Activated T-cell treated with anti-CD3 and anti-CD28 coated beads for 24 hours (primary cell): ENCODE measurements at regions not wholly inside any gene's neighbourhood (a gene's known extent, or its start where the extent isn't known, plus 50 kb on each side); places are given as distances from the start of the nearest gene placed in this dataset.

Experiments used
- DNase-seq: peaks from one replicate; pipeline ENCODE4 v3.0.0-alpha.2; 2020; ENCODE audit warnings: low read depth

DNA sequence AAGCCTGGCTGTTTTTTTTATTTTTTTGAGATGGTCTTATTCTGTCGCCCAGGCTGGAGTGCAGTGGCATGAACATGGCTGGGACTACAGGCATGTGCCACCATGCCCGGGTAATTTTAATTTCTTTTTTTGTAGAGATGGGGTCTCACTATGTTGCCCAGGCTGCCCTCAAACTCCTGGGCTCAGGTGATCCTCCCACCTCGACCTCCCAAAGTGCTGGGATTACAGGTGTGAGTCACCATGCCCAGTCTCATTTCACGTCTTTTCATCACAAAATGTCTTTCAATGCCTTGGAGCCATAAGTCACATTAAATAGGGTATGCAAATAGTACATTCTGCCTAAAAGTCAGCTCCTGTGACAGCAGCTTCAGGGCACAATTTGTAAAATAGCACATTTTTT lies 52.8 kb downstream of the SOX2 start:
- DNase-seq: no peak

DNA sequence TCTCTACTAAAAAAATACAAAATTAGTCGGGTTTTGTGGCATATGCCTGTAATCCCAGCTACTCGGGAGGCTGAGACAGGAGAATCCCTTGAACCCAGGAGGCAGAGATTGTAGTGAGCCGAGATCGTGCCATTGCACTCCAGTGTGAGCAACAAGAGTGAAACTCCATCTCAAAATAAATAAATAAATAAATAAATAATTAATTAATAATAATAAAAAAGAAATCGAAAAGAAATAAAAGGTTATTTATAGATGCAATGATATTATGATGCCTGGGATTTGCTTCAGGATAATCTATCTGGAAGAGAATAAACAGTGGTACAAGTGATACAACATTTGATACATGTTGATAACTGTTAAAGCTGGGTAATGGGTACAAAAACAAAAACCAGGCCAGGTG lies 58.6 kb downstream of the SOX2 start:
- DNase-seq: no peak

DNA sequence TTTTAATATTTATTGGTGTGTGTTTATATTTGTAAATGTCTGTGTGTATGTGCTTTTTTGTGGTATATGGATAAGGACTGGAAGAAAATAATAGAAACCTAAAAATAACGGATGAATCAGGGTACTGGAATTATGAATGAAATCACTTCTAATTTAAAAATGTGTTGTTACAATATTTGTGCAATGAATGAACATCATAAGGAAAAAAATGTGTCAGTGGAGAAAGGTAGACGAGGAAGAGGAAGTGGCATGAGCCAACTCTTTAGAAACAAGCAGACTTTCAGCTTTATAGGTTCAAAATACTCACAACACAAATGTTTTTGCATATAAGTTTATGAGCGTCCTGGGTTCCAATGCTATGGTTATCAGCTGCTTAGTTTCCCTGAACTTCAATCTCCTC lies 59.4 kb downstream of the SOX2 start:
- no peak for DNase-seq

DNA sequence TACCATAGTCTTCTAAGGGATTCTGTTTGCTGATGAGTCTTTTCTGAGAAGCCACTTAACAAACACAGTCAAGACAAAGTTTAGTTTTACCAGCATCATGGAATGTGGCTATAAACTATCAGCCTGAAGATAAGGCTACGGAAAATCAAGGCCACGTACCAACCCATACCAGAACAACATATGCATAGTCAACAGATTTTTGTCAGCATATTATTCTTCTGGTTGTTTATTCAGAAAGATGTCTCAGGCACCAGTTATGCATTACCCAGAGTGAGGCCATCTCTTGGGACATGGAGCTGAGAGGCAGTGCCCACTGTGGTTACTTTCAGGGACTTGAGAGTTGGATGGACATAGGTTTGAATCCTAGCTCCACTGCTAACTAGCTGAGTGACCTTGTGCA lies 60.4 kb downstream of the SOX2 start:
- no peak for DNase-seq

DNA sequence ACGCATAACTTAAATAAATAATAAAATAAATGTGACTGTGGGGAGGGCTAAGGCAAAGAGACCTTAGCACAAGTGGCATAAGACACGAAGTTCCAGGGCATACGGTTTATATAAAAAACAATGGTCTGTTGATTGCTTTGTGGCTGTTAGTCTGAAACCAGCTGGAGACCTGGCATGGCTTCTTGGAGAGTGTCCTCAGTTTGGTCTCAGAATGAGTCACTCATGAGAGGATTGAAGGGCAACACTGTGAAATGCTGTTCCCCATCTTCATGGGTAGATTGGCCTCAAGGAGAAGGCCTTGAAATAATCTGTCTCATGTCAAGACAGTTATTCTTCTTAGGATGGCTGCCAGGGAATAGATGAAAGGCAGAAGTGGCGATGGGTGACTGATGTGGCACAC lies 62.2 kb downstream of the SOX2 start:
- no peak for DNase-seq

DNA sequence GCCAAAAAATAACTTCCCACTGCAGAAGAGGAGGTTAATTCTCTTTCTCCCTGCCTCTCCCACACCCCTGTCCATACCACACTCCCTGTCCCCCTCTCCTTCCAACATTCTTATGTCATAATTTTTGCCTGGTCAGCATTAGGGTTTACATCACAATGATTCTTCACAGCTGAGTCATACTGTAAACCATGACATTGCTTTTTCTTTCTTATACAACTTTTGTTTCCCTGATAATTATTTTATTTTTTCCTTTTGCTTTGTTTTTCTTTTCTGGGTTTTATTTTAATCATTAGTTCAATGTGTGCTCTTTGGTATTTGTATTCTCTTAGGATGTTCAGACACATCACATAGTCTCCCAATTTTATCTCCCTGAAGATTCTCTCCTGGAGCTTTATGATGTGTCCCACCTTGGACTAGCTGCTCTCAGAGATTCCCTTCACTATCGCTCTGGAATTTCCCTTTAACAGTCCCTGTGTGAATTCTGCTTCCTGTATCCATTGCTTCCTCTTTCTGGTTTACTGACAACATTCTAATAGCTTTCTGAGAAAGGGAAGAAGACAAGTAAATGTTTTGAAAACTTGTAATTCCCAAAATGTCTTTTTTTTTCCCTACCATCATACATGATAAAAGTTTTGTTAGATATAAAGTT lies 70.7 kb downstream of the SOX2 start:
- DNase-seq: no peak

DNA sequence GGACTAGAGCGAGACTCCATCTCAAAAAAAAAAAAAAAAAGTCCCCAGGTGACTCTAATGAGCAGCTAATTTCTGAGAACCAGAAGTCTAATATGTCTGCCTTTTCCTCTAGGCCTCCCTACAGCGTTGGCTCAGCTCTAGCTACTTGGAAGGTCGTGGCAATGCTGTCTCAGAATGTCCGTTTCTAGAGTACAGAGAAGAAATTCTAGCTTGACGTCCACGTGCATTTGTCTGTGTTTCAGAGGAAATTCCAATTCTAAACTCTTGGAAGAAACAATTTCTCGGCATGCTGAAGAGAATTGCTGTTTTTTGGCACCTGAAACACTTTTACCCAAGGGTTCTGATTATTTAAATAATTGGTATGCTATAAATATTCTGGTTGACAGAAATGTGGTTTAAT lies 78.8 kb downstream of the SOX2 start:
- no peak for DNase-seq

DNA sequence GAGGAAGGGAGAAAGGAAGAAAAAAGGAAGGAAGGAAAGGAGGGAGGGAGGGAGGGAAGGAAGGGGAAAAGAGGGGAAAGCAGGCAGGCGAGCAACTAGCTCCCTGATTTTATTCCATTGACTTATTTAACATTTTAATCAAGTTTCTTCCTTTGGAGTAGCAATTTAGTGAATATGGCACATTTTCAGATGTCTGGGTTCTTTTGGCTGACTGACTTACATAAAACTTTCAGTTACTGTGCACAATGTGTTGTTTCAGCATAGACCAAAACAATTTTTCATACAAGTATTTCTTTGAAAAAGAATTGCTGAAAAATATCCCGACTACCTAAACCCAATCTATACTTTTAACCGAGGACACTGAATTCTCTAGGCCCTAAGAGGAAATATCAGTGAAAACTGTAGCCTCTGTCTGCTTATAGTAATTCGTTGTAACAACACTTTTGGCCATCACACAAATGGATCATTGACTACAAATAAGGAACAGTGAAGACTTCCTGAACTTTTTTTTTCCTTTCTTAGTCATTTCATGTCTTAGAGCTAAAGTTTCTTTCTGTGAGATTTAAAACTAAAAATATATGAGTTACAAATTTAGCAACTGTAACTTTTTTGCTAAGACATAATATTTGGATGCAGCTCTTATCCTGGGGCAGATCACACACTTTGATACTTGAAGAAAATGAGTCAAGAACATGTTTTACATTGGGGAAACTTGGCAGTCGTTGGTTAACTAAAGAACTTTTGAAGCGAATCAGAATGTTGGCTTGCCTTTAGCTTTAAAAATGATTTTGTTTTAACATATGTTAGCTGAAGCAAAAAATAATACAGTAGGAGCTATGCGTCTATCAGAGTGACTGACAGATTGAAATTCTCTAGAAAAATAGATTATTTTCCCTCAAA lies 79.6 kb downstream of the SOX2 start:
- no peak for DNase-seq

DNA sequence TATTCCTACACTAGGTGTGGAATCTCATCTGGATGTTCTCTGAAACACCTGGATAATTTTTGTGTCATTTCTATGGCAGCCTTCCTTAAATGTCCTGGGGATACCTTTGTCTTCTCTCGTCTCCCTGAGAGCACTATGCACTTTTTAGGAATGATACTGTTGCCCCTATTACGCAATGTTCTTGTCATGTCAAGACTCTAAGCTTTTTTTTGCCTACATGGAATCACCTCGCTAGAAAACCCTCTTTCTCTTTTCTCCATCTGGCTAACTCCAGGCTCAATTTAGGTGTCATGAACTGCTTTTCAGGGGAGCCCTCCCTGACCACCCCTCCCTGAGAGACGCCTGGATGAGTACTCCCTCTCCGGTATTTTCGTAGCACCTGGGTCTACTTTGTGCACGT lies 81.3 kb downstream of the SOX2 start:
- no peak for DNase-seq

DNA sequence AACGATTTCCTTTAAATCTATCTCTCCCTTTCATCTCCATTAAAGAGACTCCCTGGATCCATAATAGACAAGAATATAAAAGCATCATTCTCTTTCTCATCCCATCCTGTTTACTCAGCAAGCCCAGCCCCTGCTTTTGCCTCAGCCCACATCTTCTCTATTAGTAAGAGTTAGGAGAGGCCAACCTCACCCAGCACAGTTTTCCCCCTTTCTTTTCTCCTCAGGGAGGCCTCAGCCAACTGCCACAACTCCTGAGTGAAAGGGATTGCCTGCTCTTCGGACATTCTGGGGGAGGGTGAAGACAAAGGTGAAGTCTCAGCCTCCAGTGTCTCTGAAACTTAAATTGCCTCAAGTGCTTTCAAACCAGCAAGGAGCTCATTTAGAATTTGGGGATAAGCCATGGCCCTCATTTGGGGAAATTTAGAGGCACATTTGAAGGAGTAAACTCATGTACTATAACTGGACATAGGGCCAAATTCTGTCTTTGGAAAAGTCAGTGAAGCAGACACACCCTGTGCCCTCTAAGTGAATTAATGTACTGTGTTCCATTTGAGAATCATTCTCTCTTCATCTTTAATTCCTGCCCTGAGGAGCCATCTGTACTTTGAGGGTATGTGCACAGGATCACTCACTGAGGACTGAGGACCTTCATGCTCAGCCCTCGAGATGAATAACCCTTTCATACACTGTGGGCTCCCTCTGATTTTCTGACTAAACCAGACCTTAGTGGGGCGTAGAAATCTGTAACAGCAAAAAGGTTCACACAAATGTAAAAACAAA lies 82.5 kb downstream of the SOX2 start:
- DNase-seq: no peak

DNA sequence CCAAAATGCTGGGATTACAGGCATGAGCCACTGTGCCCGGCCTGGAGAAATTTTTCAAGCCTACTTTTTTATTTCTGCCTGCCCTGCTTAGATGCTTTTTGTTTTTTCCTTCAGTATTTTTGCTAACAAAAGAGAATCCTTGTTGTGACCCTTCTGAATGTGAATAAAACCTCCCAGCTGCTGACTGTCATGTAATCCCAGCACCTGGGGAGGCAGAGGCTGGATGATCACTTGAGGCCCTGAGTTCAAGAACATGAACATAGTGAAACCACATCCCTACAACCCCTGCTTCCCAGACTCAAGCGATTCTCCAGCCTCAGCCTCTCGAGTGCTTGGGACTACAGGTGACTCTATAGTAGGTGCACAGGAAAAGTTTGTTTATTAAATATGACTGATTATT lies 84.9 kb downstream of the SOX2 start:
- DNase-seq: no peak

DNA sequence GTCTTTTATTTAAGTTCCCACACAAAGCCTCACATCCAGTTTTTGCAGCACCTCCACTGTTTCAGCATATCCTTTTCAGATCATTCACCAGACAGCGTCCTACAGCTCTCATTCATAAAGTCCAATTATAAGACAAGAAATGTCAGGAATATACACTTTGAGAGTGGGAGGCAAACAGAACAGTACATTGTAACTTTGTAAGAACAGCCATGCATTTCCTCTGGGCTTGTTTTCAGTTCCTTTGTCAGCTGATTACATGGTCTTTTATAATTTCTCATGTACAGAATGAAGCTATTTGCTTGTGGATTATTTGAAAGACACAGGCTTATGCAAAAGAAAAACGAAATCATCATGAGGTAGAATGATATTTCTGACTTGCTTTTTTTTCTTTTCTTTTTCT lies 85.7 kb downstream of the SOX2 start:
- no peak for DNase-seq

DNA sequence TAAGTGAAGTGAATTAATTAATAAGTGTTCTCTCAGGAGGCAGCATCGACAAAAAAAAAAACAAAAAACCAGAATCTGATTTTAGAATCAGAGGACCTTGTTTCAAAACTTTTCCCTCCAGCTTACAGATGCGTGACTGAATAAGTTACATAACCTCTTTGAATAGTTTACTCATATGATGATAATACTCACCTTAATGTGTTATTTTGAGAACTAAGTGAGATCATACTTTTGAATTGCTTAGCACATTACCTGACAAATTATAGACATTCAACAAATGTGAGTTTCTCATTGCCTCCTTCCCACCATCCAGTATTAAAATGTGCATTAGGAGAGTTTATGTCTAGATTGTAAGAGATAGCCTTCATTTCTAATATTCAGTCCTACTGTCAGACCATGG lies 94.0 kb downstream of the SOX2 start:
- no peak for DNase-seq

DNA sequence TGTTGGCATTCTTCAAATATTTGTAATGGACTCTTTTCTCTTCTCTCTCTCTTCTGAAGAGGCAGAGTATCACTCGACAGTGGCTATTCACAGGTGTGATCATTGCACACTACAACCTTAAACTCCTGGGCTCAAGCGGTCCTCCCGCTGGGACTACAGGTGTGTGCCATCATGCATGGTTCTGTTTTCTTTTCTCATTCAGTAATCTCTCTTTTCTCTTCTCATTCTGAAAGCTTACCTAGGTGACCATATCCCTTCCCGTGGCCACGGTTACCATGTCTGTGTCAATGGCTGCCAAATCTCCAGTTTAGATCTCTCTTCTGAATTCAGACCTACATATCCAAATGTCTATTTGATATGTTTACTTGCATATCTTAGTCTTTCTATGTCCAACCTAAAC lies 96.3 kb downstream of the SOX2 start:
- no peak for DNase-seq

DNA sequence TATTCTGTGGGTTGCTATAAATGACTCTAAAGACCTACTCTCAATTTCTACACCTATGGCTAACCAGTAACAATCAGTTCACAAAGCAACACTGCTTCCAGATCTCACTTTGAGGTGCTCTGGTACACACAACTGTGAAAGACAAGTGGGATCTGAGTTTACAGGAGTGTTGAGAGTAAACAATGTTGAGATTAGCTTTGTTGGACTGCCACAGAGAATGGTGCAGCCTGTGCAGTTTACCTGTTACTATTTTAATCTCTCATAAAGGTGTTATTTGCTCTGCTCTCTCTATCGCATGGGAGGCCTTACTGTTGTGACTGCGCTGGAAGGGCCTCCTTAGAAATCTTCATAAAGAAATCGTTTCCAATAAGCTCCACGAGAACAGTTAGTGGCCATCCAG lies 112.0 kb downstream of the SOX2 start:
- no peak for DNase-seq

DNA sequence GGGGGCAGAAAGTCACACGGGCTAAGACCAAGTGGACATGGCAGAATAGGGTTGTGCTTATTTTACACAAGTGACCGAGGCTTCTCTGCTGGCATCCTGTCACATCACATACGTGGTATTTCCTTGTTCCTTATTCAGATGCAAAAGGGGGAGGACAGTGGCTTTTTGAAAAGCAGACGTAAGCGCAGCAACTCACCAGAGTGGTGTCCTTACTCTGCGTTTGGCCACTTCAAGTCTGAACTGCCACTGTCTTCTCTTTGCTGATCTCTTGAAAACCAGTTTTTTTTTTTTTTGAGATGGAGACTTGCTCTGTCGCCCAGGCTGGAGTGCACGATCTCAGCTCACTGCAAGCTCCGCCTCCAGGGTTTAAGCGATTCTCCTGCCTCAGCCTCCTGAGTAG lies 113.2 kb downstream of the SOX2 start:
- DNase-seq: no peak

DNA sequence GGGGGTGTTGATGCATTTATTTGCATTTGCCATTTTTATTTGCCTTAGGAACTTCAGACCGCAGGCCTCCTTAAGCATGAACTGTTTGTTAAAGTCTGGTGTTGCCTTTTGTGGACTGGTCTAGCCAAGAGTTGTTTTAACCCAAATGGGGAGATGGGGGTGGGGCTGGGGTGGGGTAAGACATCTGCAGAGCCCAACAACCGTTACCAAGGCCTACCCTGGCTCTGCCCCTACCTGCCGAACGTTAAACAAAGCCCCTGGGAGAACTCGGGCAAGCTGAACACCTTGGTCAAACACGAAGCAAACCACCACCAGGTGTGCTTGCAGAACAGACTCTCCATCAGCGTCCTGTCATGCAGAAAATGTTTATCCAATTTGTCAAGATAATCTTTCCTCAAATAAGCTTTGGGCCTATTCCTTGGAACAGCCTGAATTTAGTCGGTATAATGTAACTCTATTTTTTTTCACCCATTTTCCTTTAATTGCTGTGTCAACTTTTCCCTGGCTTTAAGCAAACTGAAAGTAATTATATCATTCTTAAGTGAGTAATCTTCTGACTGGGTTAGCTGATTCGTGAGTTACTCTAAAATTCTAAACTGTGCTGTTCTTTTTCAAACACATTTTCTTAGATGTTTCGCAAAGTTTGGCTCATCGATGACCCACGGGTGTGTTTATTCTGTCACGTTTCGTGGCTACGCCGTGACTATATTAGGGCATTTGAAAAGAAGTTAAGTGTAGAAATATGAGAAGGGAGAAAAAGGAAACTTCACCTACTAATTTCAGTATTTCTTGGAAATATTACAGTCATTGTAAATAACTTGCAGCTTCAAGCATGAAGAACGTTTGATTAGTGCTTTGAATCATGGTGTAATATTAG lies 127.6 kb downstream of the SOX2 start:
- DNase-seq: no peak

DNA sequence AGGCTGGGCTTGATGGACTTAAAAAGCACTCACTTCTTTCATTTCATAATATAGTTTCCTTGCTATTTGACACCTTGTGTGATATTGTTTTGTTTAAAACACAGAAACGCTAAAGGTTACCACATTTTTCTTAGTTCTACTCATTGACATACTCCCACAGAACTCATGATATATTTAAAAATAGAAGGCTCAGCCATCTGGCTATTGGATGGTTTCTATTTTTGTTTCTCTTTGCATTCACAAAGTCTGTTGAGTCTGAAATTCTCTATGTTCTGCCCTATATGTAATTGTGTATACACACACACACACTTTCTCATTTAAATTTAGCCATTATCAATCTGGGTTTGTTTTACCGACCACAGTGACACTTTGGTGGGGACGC lies 128.2 kb downstream of the SOX2 start:
- no peak for DNase-seq

DNA sequence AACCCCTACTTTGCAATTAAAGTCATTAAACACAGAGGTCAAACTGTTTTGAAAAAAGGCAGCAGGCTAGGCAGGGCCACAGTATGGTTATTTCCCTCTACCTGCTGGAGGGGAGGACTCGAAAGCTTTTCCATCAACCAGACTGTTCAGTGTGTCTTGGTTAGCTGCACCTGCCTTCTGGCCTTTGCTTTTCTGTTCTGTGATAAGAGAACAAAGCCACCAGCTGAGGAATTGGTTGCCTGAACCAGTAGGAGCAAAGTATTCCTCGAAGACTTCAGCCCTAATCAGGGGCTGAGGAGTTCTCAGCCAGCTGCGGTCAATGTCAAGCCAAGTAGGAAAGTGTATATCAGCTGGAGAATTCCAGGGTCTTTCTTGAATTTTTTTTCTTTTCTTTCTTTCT lies 132.5 kb downstream of the SOX2 start:
- DNase-seq: no peak

DNA sequence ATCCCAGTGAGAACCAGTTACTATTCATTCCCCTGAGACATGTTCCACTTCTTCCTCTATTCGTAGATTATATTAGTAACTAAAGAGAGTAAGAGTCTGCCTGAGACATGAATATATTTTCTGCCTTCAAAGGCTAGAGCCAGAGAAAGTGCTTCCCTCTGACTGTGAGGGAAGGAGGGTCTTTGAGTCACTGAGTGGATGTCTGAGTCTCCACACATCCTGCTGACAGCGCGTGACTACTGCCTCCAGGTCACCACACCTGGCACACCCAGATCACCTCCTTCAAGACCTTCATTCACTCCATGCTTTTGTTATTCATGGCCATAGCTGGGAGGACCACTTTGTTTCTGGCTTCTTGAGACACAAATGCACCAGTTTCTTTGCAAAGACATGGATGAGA lies 135.6 kb downstream of the SOX2 start:
- DNase-seq: no peak

DNA sequence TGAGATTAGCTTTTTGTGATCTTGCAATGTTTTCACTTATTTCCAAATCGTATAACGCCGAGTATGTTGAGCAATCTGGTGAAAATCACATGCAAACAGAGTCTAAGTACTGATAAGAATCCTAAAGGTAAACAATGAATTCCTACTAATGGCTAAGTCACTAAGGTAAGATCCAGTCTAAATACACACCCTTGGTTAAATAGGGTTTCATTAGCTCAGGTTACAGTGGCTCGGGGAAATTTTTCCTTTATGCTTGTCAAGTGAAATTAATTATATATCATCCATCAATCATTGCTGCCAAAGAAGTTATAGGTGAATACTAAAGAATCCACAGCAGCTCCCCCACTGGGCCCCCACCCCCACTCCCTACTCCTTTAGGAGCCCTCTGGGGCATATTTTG lies 139.3 kb downstream of the SOX2 start:
- no peak for DNase-seq

DNA sequence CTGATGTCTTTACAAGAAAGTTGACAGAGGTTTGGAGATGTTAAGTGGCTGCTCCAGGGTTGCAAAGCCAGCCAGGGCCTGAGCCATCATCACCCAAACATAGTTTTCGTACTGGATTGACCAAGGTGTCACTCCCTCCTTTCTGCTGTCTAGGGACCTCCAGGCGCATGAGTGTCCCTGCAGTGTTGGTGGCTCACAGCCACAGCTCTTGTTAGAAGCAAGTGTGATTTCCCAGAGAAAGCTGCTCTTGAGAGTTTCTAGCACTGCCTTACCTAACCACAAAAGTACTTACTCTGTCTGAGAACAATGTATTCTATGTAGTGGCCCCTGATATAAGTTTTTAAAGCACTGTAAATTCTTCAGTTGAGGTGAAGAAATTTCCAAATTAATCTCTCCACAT lies 144.1 kb downstream of the SOX2 start:
- DNase-seq: no peak
